ENCODE measurements at regions not wholly inside any gene's neighbourhood (a gene's known extent, or its start where the extent isn't known, plus 50 kb on each side); places are given as distances from the start of the nearest gene placed in this dataset.

GRCh38 chr1:60133000-60133673 is 59.6 kb upstream of the C1orf87 start:
- H3K79me2 ChIP-seq (replicated peaks; ENCODE audit: insufficient read depth, low read length): no peaks in the 10 kb centered on the region
- H4K20me1 ChIP-seq (ENCODE audit: insufficient read depth): no peaks in the 10 kb centered on the region
- no peaks in the 10 kb centered on the region for H3F3A ChIP-seq (ENCODE audit: insufficient read depth, low read length, poor library complexity, severe bottlenecking)
- H3K27ac ChIP-seq (ENCODE audit: low read length): no peak overlapping the region
- H3K9ac ChIP-seq (ENCODE audit: low read length): no peak overlapping the region
- no peak overlapping the region for H2AFZ ChIP-seq (ENCODE audit: low read depth, low read length)
- no peak overlapping the region for H3K4me3 ChIP-seq (ENCODE audit: low read length)
- H3K27me3 ChIP-seq (ENCODE audit: insufficient read depth, low read depth, low read length): no peaks in the 10 kb centered on the region
- H3K36me3 ChIP-seq (ENCODE audit: insufficient read depth, low read length): no peaks in the 10 kb centered on the region
- no peaks in the 10 kb centered on the region for H3K9me3 ChIP-seq (ENCODE audit: low read length)
- no peak for TF ChIP-seq TAF1 (IDR thresholded peaks at IDR 0.05; ENCODE audit: low read depth)
- H3K9me2 ChIP-seq (ENCODE audit: insufficient read depth, low read length): no peaks in the 10 kb centered on the region
- H3K4me2 ChIP-seq (ENCODE audit: low read length): no peak overlapping the region

GRCh38 chr1:60132108-60132507 is 58.5 kb upstream of the C1orf87 start:
- H3K4me2 ChIP-seq (ENCODE audit: low read length): no peak overlapping the region
- no peak overlapping the region for H3K9ac ChIP-seq (ENCODE audit: low read length)
- no peak overlapping the region for H2AFZ ChIP-seq (ENCODE audit: low read depth, low read length)
- no peaks in the 10 kb centered on the region for H4K20me1 ChIP-seq (ENCODE audit: insufficient read depth)
- H3K27me3 ChIP-seq (ENCODE audit: insufficient read depth, low read depth, low read length): no peaks in the 10 kb centered on the region
- H3K79me2 ChIP-seq (replicated peaks; ENCODE audit: insufficient read depth, low read length): no peaks in the 10 kb centered on the region
- H3K27ac ChIP-seq (ENCODE audit: low read length): no peak overlapping the region
- H3K9me3 ChIP-seq (ENCODE audit: low read length): no peaks in the 10 kb centered on the region
- TF ChIP-seq TAF1 (IDR thresholded peaks at IDR 0.05; ENCODE audit: low read depth): no peak
- no peak for TF ChIP-seq EZH2 (IDR thresholded peaks at IDR 0.05; ENCODE audit: borderline replicate concordance, insufficient read depth, low read length, poor library complexity, severe bottlenecking)
- no peak for TF ChIP-seq MXI1 (conservative IDR thresholded peaks at IDR 0.05; ENCODE audit: poor library complexity, severe bottlenecking)
- no peak for TF ChIP-seq SMC3 (conservative IDR thresholded peaks at IDR 0.05; ENCODE audit: poor library complexity)
- no peak for TF ChIP-seq POLR2AphosphoS5 (IDR thresholded peaks at IDR 0.05)
- TF ChIP-seq CTCF (IDR thresholded peaks at IDR 0.05; ENCODE audit: poor library complexity, severe bottlenecking): no peak
- TF ChIP-seq EP300 (conservative IDR thresholded peaks at IDR 0.05; ENCODE audit: poor library complexity, severe bottlenecking): no peak
- TF ChIP-seq REST (IDR thresholded peaks at IDR 0.05; ENCODE audit: borderline replicate concordance): no peak
- TF ChIP-seq RAD21 (conservative IDR thresholded peaks at IDR 0.05): no peak
- H3K4me3 ChIP-seq (ENCODE audit: low read length): no peak overlapping the region
- no peaks in the 10 kb centered on the region for H3K9me2 ChIP-seq (ENCODE audit: insufficient read depth, low read length)
- H3K36me3 ChIP-seq (ENCODE audit: insufficient read depth, low read length): no peaks in the 10 kb centered on the region
- no peaks in the 10 kb centered on the region for H3F3A ChIP-seq (ENCODE audit: insufficient read depth, low read length, poor library complexity, severe bottlenecking)
